Spinal cord (tissue), 9 donors: ENCODE measurements at regions not wholly inside any gene's neighbourhood (a gene's known extent, or its start where the extent isn't known, plus 50 kb on each side); places are given as distances from the start of the nearest gene placed in this dataset.

Source experiments
- DNase-seq, 6 donors: peaks; one replicate each; pipeline versions ENCODE4 v3.0.0 to v3.0.0-alpha.2; 2013 to 2015; ENCODE audit warnings: low spot score in 6 of 6, low read depth in 4 of 6
- H3K27ac ChIP-seq: one replicate; pipeline ENCODE4 v1.5.1; 2013; ENCODE audit warnings: low read depth, low read length, control low read depth
- H3K27me3 ChIP-seq: one replicate; pipeline ENCODE4 v1.6.1; 2013; ENCODE audit warnings: low read length; ENCODE audit not compliant: control insufficient read depth, insufficient read depth
- H3K36me3 ChIP-seq: one replicate; pipeline ENCODE4 v1.6.1; 2013; ENCODE audit warnings: low read length; ENCODE audit not compliant: control insufficient read depth, insufficient read depth
- H3K4me1 ChIP-seq: one replicate; pipeline ENCODE4 v1.6.1; 2013; ENCODE audit warnings: low read length; ENCODE audit not compliant: control insufficient read depth, insufficient read depth
- H3K4me3 ChIP-seq: one replicate; pipeline ENCODE4 v1.5.1; 2013; ENCODE audit warnings: low read depth, low read length, control low read depth
- H3K9me3 ChIP-seq: one replicate; pipeline ENCODE4 v1.6.1; 2013; ENCODE audit warnings: low read length; ENCODE audit not compliant: control insufficient read depth, insufficient read depth
- WGBS: methylation state at CpG from one replicate; pipeline ENCODE4 v1.1.5; 2013; ENCODE audit warnings: missing lambda C conversion rate; ENCODE audit not compliant: insufficient coverage; 5-methylcytosine and 5-hydroxymethylcytosine counted together
- donor health status: healthy.

GRCh38 chr12:42741091-42741490 lies 151.5 kb upstream of the PRICKLE1 start:
- Histone ChIP-seq H3K27me3 (no peaks in the 10 kb centered on the region), H3K4me1 (no peaks in the 10 kb centered on the region), H3K9me3 (no peaks in the 10 kb centered on the region), H3K27ac (no peak overlapping the region), H3K4me3 (no peak overlapping the region), H3K36me3 (no peaks in the 10 kb centered on the region)
- peak in 1 of 6 donors; percentile 63 for DNase-seq
- WGBS = 80% methylated on average over 1 of the region's 2 CpGs

GRCh38 chr12:42737398-42737797 lies 147.9 kb upstream of the PRICKLE1 start:
- WGBS = 79% methylated on average over 2 of the region's 3 CpGs
- H3K4me3 ChIP-seq = no peak overlapping the region
- H3K27ac ChIP-seq = no peak overlapping the region
- no peaks in the 10 kb centered on the region for H3K27me3 ChIP-seq
- no peak for DNase-seq
- H3K36me3 ChIP-seq = no peaks in the 10 kb centered on the region
- no peaks in the 10 kb centered on the region for H3K4me1 ChIP-seq
- no peaks in the 10 kb centered on the region for H3K9me3 ChIP-seq

GRCh38 chr12:42735861-42736361 lies 146.4 kb upstream of the PRICKLE1 start:
- no peak overlapping the region for H3K4me3 ChIP-seq
- no peak overlapping the region for H3K27ac ChIP-seq
- WGBS = 63% methylated on average over 11 of the region's 11 CpGs
- H3K4me1 ChIP-seq = no peaks in the 10 kb centered on the region
- no peaks in the 10 kb centered on the region for H3K9me3 ChIP-seq
- DNase-seq = peak in 2 of 6 donors; percentile 40 to 70
- no peaks in the 10 kb centered on the region for H3K36me3 ChIP-seq
- no peaks in the 10 kb centered on the region for H3K27me3 ChIP-seq

- H3K36me3 ChIP-seq = no peaks in the 10 kb centered on the region
- H3K27ac ChIP-seq = no peak overlapping the region
- H3K9me3 ChIP-seq = no peaks in the 10 kb centered on the region
- H3K4me3 ChIP-seq = no peak overlapping the region
- H3K4me1 ChIP-seq = no peaks in the 10 kb centered on the region
- H3K27me3 ChIP-seq = no peaks in the 10 kb centered on the region
- no peak for DNase-seq
- 100% methylated on average over 2 of the region's 3 CpGs for WGBS
Measured at GRCh38 chr12:42733911-42734310, 144.4 kb upstream of the PRICKLE1 start.

GRCh38 chr12:42732908-42733411 lies 143.4 kb upstream of the PRICKLE1 start:
- Histone ChIP-seq H3K4me3 (no peak overlapping the region), H3K4me1 (no peaks in the 10 kb centered on the region), H3K36me3 (no peaks in the 10 kb centered on the region), H3K27me3 (no peaks in the 10 kb centered on the region), H3K27ac (no peak overlapping the region), H3K9me3 (no peaks in the 10 kb centered on the region)
- WGBS = 88% methylated on average over 1 of the region's 3 CpGs
- DNase-seq = no peak

- no peaks in the 10 kb centered on the region for H3K4me1 ChIP-seq
- no peak overlapping the region for H3K27ac ChIP-seq
- no peaks in the 10 kb centered on the region for H3K27me3 ChIP-seq
- H3K9me3 ChIP-seq = peaks cover 6% of the 10 kb centered on the region
- no CpG with 5 or more reads among the region's 4 CpGs for WGBS
- DNase-seq = peak in 1 of 6 donors; percentile 17
- no peak overlapping the region for H3K4me3 ChIP-seq
- H3K36me3 ChIP-seq = no peaks in the 10 kb centered on the region
Measured at GRCh38 chr12:42730291-42730690, 140.7 kb upstream of the PRICKLE1 start.

- WGBS = no CpG with 5 or more reads among the region's 3 CpGs
- Histone ChIP-seq H3K4me1 (no peaks in the 10 kb centered on the region), H3K9me3 (peaks cover 6% of the 10 kb centered on the region), H3K36me3 (no peaks in the 10 kb centered on the region), H3K27me3 (no peaks in the 10 kb centered on the region), H3K4me3 (no peak overlapping the region), H3K27ac (no peak overlapping the region)
- peak in 1 of 6 donors; percentile 22 for DNase-seq
Measured at GRCh38 chr12:42729535-42729900, 140.0 kb upstream of the PRICKLE1 start.

- Histone ChIP-seq H3K4me3 (no peak overlapping the region), H3K36me3 (no peaks in the 10 kb centered on the region), H3K4me1 (no peaks in the 10 kb centered on the region), H3K27ac (no peak overlapping the region), H3K27me3 (no peaks in the 10 kb centered on the region), H3K9me3 (peaks cover 6% of the 10 kb centered on the region)
- DNase-seq = no peak
- WGBS = 88% methylated on average over 1 of the region's 9 CpGs
Measured at GRCh38 chr12:42728770-42729534, 139.4 kb upstream of the PRICKLE1 start.

GRCh38 chr12:42728287-42728686 lies 138.7 kb upstream of the PRICKLE1 start:
- no peaks in the 10 kb centered on the region for H3K36me3 ChIP-seq
- no peaks in the 10 kb centered on the region for H3K4me1 ChIP-seq
- no peak overlapping the region for H3K27ac ChIP-seq
- H3K27me3 ChIP-seq = no peaks in the 10 kb centered on the region
- DNase-seq = no peak
- H3K9me3 ChIP-seq = peaks cover 6% of the 10 kb centered on the region
- WGBS = 71% methylated on average over 1 of the region's 2 CpGs
- H3K4me3 ChIP-seq = no peak overlapping the region

GRCh38 chr12:42725809-42726208 lies 136.3 kb upstream of the PRICKLE1 start:
- no peak for DNase-seq
- H3K27me3 ChIP-seq = no peaks in the 10 kb centered on the region
- no peak overlapping the region for H3K27ac ChIP-seq
- no CpG with 5 or more reads among the region's 3 CpGs for WGBS
- no peaks in the 10 kb centered on the region for H3K4me1 ChIP-seq
- H3K36me3 ChIP-seq = no peaks in the 10 kb centered on the region
- H3K4me3 ChIP-seq = no peak overlapping the region
- peaks cover 6% of the 10 kb centered on the region for H3K9me3 ChIP-seq
